ENCODE measurements at regions not wholly inside any gene's neighbourhood (a gene's known extent, or its start where the extent isn't known, plus 50 kb on each side); places are given as distances from the start of the nearest gene placed in this dataset.
A peak's percentile ranks its signal among the peaks of the same experiment; 100 is the strongest.

GRCh38 chr10:44824607-44825006 lies 86.5 kb upstream of the TMEM72 start:
- BruUV-seq (replicated peaks), result no TSS peak
- H3K9me3 ChIP-seq (replicated peaks; ENCODE audit: control insufficient read depth, insufficient read depth, low read depth, low read length), result no peaks in the 10 kb centered on the region
- no peak overlapping the region for H3K27ac ChIP-seq (ENCODE audit: extremely low read depth, low read depth, low read length)
- 0% methylated on average over 4 of the region's 4 CpGs for WGBS (ENCODE audit: insufficient coverage, low coverage, missing lambda C conversion rate)
- no peaks in the 10 kb centered on the region for H3K79me2 ChIP-seq (ENCODE audit: control insufficient read depth, insufficient read depth, low read length)
- H2AFZ ChIP-seq (ENCODE audit: low read depth, low read length), result no peak overlapping the region
- no peak overlapping the region for H3K4me3 ChIP-seq
- intact Hi-C loops (cut with micrococcal nuclease) (no loop called here), in situ Hi-C loops (cut with MboI) (no loop called here)
- H3K4me2 ChIP-seq (ENCODE audit: insufficient read depth, low read length), result no peak overlapping the region
- ChIA-PET CTCF (ENCODE audit: low intra/inter-chr PET ratio) (no interaction called here), POLR2A (interaction anchor here (1.2 kb wide), 1 partner anchor 11 kb away, joined by 3 read pairs; no protein-coding TSS in a partner anchor)
- TF ChIP-seq ZNF507 (tag; conservative IDR thresholded peaks at IDR 0.05), result 0 out of 2 replicates have a peak, but pooled peaks have one; percentile 8
- TF ChIP-seq KAT2B (IDR thresholded peaks at IDR 0.05; ENCODE audit: low read depth, low read length), result no peak
- no peak for TF ChIP-seq ZNF197 (CRISPR knock-in tag; IDR thresholded peaks at IDR 0.05; ENCODE audit: low read depth)
- no peak for TF ChIP-seq CEBPZ (IDR thresholded peaks at IDR 0.05; ENCODE audit: borderline replicate concordance, low read depth, low read length)
- TF ChIP-seq E2F4 (CRISPR knock-in tag; IDR thresholded peaks at IDR 0.05; ENCODE audit: low read depth), result no peak
- H3K36me3 ChIP-seq (ENCODE audit: control insufficient read depth, insufficient read depth, low read length), result no peaks in the 10 kb centered on the region
- FAIRE-seq (no peak), DNase-seq (ENCODE audit: extremely low read depth in 1 of 4, low spot score in 3 of 4) (no peak), ATAC-seq (no peak)
- no peak overlapping the region for H3K9ac ChIP-seq (ENCODE audit: insufficient read depth in 1 of 2, low read depth in 2 of 2, low read length in 2 of 2)
- peaks cover 5 to 39% of the 10 kb centered on the region in 2 experiments for H3K27me3 ChIP-seq (ENCODE audit: control insufficient read depth in 2 of 2, insufficient read depth in 2 of 2, low read length in 2 of 2)
- H3K4me1 ChIP-seq (replicated peaks in 1 of 2; ENCODE audit: control insufficient read depth in 2 of 2, insufficient read depth in 2 of 2, low read length in 2 of 2), result no peaks in the 10 kb centered on the region
- H4K20me1 ChIP-seq (replicated peaks; ENCODE audit: control insufficient read depth, insufficient read depth, low read length), result no peaks in the 10 kb centered on the region
- H3K9me1 ChIP-seq (ENCODE audit: control insufficient read depth, insufficient read depth, low read length), result no peaks in the 10 kb centered on the region

Data from K562 (cell line).